ENCODE measurements at regions not wholly inside any gene's neighbourhood (a gene's known extent, or its start where the extent isn't known, plus 50 kb on each side); places are given as distances from the start of the nearest gene placed in this dataset.

GRCh38 chr5:96326902-96327301, 106.1 kb downstream of the PCSK1 start:
- Histone ChIP-seq H3K27ac (ENCODE audit: low read depth, low read length, poor library complexity, severe bottlenecking) (no peak overlapping the region), H3K27me3 (replicated peaks; ENCODE audit: insufficient read depth, low read depth, low read length, poor library complexity) (no peaks in the 10 kb centered on the region), H3K9me3 (ENCODE audit: low read depth, low read length, poor library complexity, severe bottlenecking) (no peaks in the 10 kb centered on the region), H3K4me1 (ENCODE audit: insufficient read depth, low read length, poor library complexity, severe bottlenecking) (no peaks in the 10 kb centered on the region), H3K36me3 (ENCODE audit: insufficient read depth, low read length, poor library complexity, severe bottlenecking) (no peaks in the 10 kb centered on the region), H3K4me3 (ENCODE audit: low read depth, low read length, poor library complexity, severe bottlenecking) (no peak overlapping the region)
- ChIA-PET CTCF (no interaction called here), POLR2A (ENCODE audit: low non-redundant PET) (no interaction called here)
- TF ChIP-seq EZH2 (IDR thresholded peaks at IDR 0.05; ENCODE audit: borderline replicate concordance, low read depth, low read length, poor library complexity, severe bottlenecking), result no peak
- no peak for DNase-seq (ENCODE audit: low spot score)
- intact Hi-C loops (cut with micrococcal nuclease; ENCODE audit: unreplicated experiment), result no loop called here
- BruUV-seq (replicated peaks), result no TSS peak

- H3K4me1 ChIP-seq (ENCODE audit: insufficient read depth, low read length, poor library complexity, severe bottlenecking), result no peaks in the 10 kb centered on the region
- POLR2A ChIA-PET (ENCODE audit: low non-redundant PET), result no interaction called here
- H3K27ac ChIP-seq (ENCODE audit: low read depth, low read length, poor library complexity, severe bottlenecking), result no peak overlapping the region
- H3K4me3 ChIP-seq (ENCODE audit: low read depth, low read length, poor library complexity, severe bottlenecking), result no peak overlapping the region
- H3K36me3 ChIP-seq (ENCODE audit: insufficient read depth, low read length, poor library complexity, severe bottlenecking), result no peaks in the 10 kb centered on the region
- DNase-seq (ENCODE audit: low spot score), result peak; percentile 28
- H3K9me3 ChIP-seq (ENCODE audit: low read depth, low read length, poor library complexity, severe bottlenecking), result no peaks in the 10 kb centered on the region
- CTCF ChIA-PET, result interaction anchor here (0.9 kb wide), 1 partner anchor 432 kb away, joined by 3 read pairs; no protein-coding TSS in a partner anchor
- no peaks in the 10 kb centered on the region for H3K27me3 ChIP-seq (replicated peaks; ENCODE audit: insufficient read depth, low read depth, low read length, poor library complexity)
- no TSS peak for BruUV-seq (replicated peaks)
- intact Hi-C loops (cut with micrococcal nuclease; ENCODE audit: unreplicated experiment), result no loop called here
- TF ChIP-seq EZH2 (IDR thresholded peaks at IDR 0.05; ENCODE audit: borderline replicate concordance, low read depth, low read length, poor library complexity, severe bottlenecking), result no peak
- TF ChIP-seq, protein P1, sequence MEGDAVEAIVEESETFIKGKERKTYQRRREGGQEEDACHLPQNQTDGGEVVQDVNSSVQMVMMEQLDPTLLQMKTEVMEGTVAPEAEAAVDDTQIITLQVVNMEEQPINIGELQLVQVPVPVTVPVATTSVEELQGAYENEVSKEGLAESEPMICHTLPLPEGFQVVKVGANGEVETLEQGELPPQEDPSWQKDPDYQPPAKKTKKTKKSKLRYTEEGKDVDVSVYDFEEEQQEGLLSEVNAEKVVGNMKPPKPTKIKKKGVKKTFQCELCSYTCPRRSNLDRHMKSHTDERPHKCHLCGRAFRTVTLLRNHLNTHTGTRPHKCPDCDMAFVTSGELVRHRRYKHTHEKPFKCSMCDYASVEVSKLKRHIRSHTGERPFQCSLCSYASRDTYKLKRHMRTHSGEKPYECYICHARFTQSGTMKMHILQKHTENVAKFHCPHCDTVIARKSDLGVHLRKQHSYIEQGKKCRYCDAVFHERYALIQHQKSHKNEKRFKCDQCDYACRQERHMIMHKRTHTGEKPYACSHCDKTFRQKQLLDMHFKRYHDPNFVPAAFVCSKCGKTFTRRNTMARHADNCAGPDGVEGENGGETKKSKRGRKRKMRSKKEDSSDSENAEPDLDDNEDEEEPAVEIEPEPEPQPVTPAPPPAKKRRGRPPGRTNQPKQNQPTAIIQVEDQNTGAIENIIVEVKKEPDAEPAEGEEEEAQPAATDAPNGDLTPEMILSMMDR (conservative IDR thresholded peaks at IDR 0.05; ENCODE audit: low read depth, low read length), result no peak
These were observed 108.3 kb downstream of the PCSK1 start for GRCh38 chr5:96324708-96325107.

DNA sequence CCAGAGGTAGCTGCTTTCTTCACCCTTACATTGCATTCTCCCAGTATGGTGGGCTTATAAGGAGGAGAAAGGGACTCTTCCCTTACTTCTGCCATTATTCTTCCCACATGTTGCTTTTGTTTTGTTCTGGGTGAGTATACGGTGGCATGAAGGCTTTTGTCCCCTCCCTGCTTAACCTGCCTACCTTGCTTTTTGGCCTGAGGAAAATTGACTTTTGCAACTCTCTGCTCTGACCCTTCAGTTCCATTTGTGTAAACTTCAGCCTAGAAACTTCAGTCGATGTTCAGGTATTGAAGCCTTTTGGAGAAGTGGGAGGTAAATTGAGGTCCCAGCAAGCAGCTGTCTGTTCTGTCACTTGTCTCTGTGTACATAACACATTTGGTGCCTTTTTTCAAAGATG, 110.2 kb downstream of the PCSK1 start:
- no peaks in the 10 kb centered on the region for H3K4me1 ChIP-seq (ENCODE audit: insufficient read depth, low read length, poor library complexity, severe bottlenecking)
- no peak for TF ChIP-seq EZH2 (IDR thresholded peaks at IDR 0.05; ENCODE audit: borderline replicate concordance, low read depth, low read length, poor library complexity, severe bottlenecking)
- TF ChIP-seq, protein P1 (conservative IDR thresholded peaks at IDR 0.05; ENCODE audit: low read depth, low read length), result no peak
- no peak overlapping the region for H3K4me3 ChIP-seq (ENCODE audit: low read depth, low read length, poor library complexity, severe bottlenecking)
- no peaks in the 10 kb centered on the region for H3K36me3 ChIP-seq (ENCODE audit: insufficient read depth, low read length, poor library complexity, severe bottlenecking)
- DNase-seq (ENCODE audit: low spot score), result no peak
- H3K27ac ChIP-seq (ENCODE audit: low read depth, low read length, poor library complexity, severe bottlenecking), result no peak overlapping the region
- ChIA-PET POLR2A (ENCODE audit: low non-redundant PET) (no interaction called here), CTCF (no interaction called here)
- intact Hi-C loops (cut with micrococcal nuclease; ENCODE audit: unreplicated experiment), result no loop called here
- no TSS peak for BruUV-seq (replicated peaks)
- H3K27me3 ChIP-seq (replicated peaks; ENCODE audit: insufficient read depth, low read depth, low read length, poor library complexity), result no peaks in the 10 kb centered on the region
- H3K9me3 ChIP-seq (ENCODE audit: low read depth, low read length, poor library complexity, severe bottlenecking), result no peaks in the 10 kb centered on the region

DNA sequence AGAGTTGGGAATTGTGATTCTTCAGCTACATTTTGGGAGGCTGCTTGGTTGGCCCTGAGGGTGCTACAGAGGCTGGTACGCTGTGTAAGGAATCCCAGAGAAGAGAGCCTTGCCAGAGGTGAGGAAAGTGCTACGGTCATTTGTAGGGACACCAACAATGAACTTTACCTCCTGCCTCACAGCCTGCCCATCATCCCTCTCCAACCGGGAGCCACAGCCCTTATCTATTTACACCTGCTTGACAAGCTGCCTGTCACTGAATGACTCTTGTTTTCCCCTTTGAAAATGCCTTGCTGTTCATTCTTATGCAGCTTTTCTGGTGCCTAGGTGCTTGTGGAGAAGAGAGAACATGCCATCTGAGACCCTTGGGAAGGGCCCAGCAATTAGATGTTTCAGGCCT, 110.8 kb downstream of the PCSK1 start:
- H3K4me1 ChIP-seq (ENCODE audit: insufficient read depth, low read length, poor library complexity, severe bottlenecking), result no peaks in the 10 kb centered on the region
- no TSS peak for BruUV-seq (replicated peaks)
- DNase-seq (ENCODE audit: low spot score), result no peak
- TF ChIP-seq, protein P1 (conservative IDR thresholded peaks at IDR 0.05; ENCODE audit: low read depth, low read length), result no peak
- no peak for TF ChIP-seq EZH2 (IDR thresholded peaks at IDR 0.05; ENCODE audit: borderline replicate concordance, low read depth, low read length, poor library complexity, severe bottlenecking)
- H3K27me3 ChIP-seq (replicated peaks; ENCODE audit: insufficient read depth, low read depth, low read length, poor library complexity), result no peaks in the 10 kb centered on the region
- no peaks in the 10 kb centered on the region for H3K36me3 ChIP-seq (ENCODE audit: insufficient read depth, low read length, poor library complexity, severe bottlenecking)
- ChIA-PET POLR2A (ENCODE audit: low non-redundant PET) (no interaction called here), CTCF (no interaction called here)
- no peak overlapping the region for H3K4me3 ChIP-seq (ENCODE audit: low read depth, low read length, poor library complexity, severe bottlenecking)
- H3K27ac ChIP-seq (ENCODE audit: low read depth, low read length, poor library complexity, severe bottlenecking), result no peak overlapping the region
- H3K9me3 ChIP-seq (ENCODE audit: low read depth, low read length, poor library complexity, severe bottlenecking), result no peaks in the 10 kb centered on the region
- intact Hi-C loops (cut with micrococcal nuclease; ENCODE audit: unreplicated experiment), result no loop called here
